ENCODE measurements at regions not wholly inside any gene's neighbourhood (a gene's known extent, or its start where the extent isn't known, plus 50 kb on each side); places are given as distances from the start of the nearest gene placed in this dataset.

- DNase-seq (ENCODE audit: extremely low read depth, insufficient read length): no peak
- no peak for TF ChIP-seq CTCF (IDR thresholded peaks at IDR 0.05; ENCODE audit: insufficient read depth, low read length, poor library complexity, severe bottlenecking)
- no peaks in the 10 kb centered on the region for H3K36me3 ChIP-seq (ENCODE audit: control insufficient read depth, insufficient read depth, low read length)
- no peaks in the 10 kb centered on the region for H3K27me3 ChIP-seq (replicated peaks; ENCODE audit: control insufficient read depth, insufficient read depth, low read length)
- H3K4me3 ChIP-seq (replicated peaks; ENCODE audit: low read depth, low read length): no peak overlapping the region
These were observed 668.3 kb upstream of the NR3C2 start for GRCh38 chr4:149110481-149110880.

GRCh38 chr4:149108626-149109025, 666.4 kb upstream of the NR3C2 start:
- no peak overlapping the region for H3K4me3 ChIP-seq (replicated peaks; ENCODE audit: low read depth, low read length)
- H3K36me3 ChIP-seq (ENCODE audit: control insufficient read depth, insufficient read depth, low read length): no peaks in the 10 kb centered on the region
- DNase-seq (ENCODE audit: extremely low read depth, insufficient read length): no peak
- TF ChIP-seq CTCF (IDR thresholded peaks at IDR 0.05; ENCODE audit: insufficient read depth, low read length, poor library complexity, severe bottlenecking): no peak
- no peaks in the 10 kb centered on the region for H3K27me3 ChIP-seq (replicated peaks; ENCODE audit: control insufficient read depth, insufficient read depth, low read length)

GRCh38 chr4:149102765-149103164, 660.6 kb upstream of the NR3C2 start:
- no peak for TF ChIP-seq CTCF (IDR thresholded peaks at IDR 0.05; ENCODE audit: insufficient read depth, low read length, poor library complexity, severe bottlenecking)
- Histone ChIP-seq H3K27me3 (replicated peaks; ENCODE audit: control insufficient read depth, insufficient read depth, low read length) (no peaks in the 10 kb centered on the region), H3K36me3 (ENCODE audit: control insufficient read depth, insufficient read depth, low read length) (no peaks in the 10 kb centered on the region), H3K4me3 (replicated peaks; ENCODE audit: low read depth, low read length) (no peak overlapping the region)
- DNase-seq (ENCODE audit: extremely low read depth, insufficient read length): no peak

- Histone ChIP-seq H3K4me3 (replicated peaks; ENCODE audit: low read depth, low read length) (no peak overlapping the region), H3K36me3 (ENCODE audit: control insufficient read depth, insufficient read depth, low read length) (no peaks in the 10 kb centered on the region), H3K27me3 (replicated peaks; ENCODE audit: control insufficient read depth, insufficient read depth, low read length) (no peaks in the 10 kb centered on the region)
- TF ChIP-seq CTCF (IDR thresholded peaks at IDR 0.05; ENCODE audit: insufficient read depth, low read length, poor library complexity, severe bottlenecking): no peak
- no peak for DNase-seq (ENCODE audit: extremely low read depth, insufficient read length)
These were observed 659.4 kb upstream of the NR3C2 start for GRCh38 chr4:149101649-149102048.

- no peaks in the 10 kb centered on the region for H3K36me3 ChIP-seq (ENCODE audit: control insufficient read depth, insufficient read depth, low read length)
- no peak overlapping the region for H3K4me3 ChIP-seq (replicated peaks; ENCODE audit: low read depth, low read length)
- no peaks in the 10 kb centered on the region for H3K27me3 ChIP-seq (replicated peaks; ENCODE audit: control insufficient read depth, insufficient read depth, low read length)
- TF ChIP-seq CTCF (IDR thresholded peaks at IDR 0.05; ENCODE audit: insufficient read depth, low read length, poor library complexity, severe bottlenecking): no peak
- DNase-seq (ENCODE audit: extremely low read depth, insufficient read length): no peak
These were observed 653.6 kb upstream of the NR3C2 start for GRCh38 chr4:149095811-149096210.

- no peak for TF ChIP-seq CTCF (IDR thresholded peaks at IDR 0.05; ENCODE audit: insufficient read depth, low read length, poor library complexity, severe bottlenecking)
- H3K36me3 ChIP-seq (ENCODE audit: control insufficient read depth, insufficient read depth, low read length): no peaks in the 10 kb centered on the region
- no peaks in the 10 kb centered on the region for H3K27me3 ChIP-seq (replicated peaks; ENCODE audit: control insufficient read depth, insufficient read depth, low read length)
- DNase-seq (ENCODE audit: extremely low read depth, insufficient read length): no peak
- no peak overlapping the region for H3K4me3 ChIP-seq (replicated peaks; ENCODE audit: low read depth, low read length)
These were observed 652.8 kb upstream of the NR3C2 start for GRCh38 chr4:149095001-149095400.
